Adrenal gland (tissue), 5 donors: ENCODE measurements at regions not wholly inside any gene's neighbourhood (a gene's known extent, or its start where the extent isn't known, plus 50 kb on each side); places are given as distances from the start of the nearest gene placed in this dataset.

Experiments
- CTCF ChIP-seq, 6 experiments: fragments of 450-650 bp in 4 of 6; fragments of 200-600 bp in 2 of 6; sonication (generic) in 1 of 6; IDR thresholded peaks; 1 replicate in 5 of 6; 2 replicates in 1 of 6; pipeline versions ENCODE4 v1.5.1 to v1.8.0; 2016 to 2021; ENCODE audit warnings: antibody characterized with exemption in 6 of 6, mild to moderate bottlenecking in 2 of 6, moderate library complexity in 1 of 6
- POLR2A ChIP-seq, 2 donors: fragments of 450-650 bp; IDR thresholded peaks; one replicate each; pipeline ENCODE4 v1.6.1; 2017; ENCODE audit warnings: antibody characterized with exemption in 2 of 2, mild to moderate bottlenecking in 2 of 2, moderate library complexity in 1 of 2
- donor health status: DM: no; HTN: no; CAD: no.

GRCh38 chr4:62366939-62367338 is 1166.8 kb downstream of the ADGRL3 start:
- TF ChIP-seq CTCF (IDR thresholded peaks at IDR 0.05) (no peak), POLR2A (IDR thresholded peaks at IDR 0.05) (no peak)
